K562 (cell line): ENCODE measurements at regions not wholly inside any gene's neighbourhood (a gene's known extent, or its start where the extent isn't known, plus 50 kb on each side); places are given as distances from the start of the nearest gene placed in this dataset.

Source experiments
- ATAC-seq: fragments of 200-7000 bp; cut with Tn5 transposase; 3 replicates; pipeline ENCODE4 v1.9.1; 2020; ENCODE audit warnings: moderate library complexity
- BruUV-seq: library from RNA; stranded (reverse); fragments of 400-500 nt; replicated peaks from 2 replicates; lab custom pipeline; 2021; lab: Mats Ljungman, UMichigan
- CTCF ChIA-PET: fragments of 300-600 bp; formaldehyde crosslinking; extraction: SDS; loops from one replicate; lab custom pipeline; 2021; ENCODE audit warnings: low intra/inter-chr PET ratio; lab: Yijun Ruan, JAX
- POLR2A ChIA-PET: fragments of 300-600, 350-650 bp; sonication (Branson Sonifier 250); formaldehyde crosslinking; extraction: SDS; loops from one replicate; lab custom pipeline; 2021; ENCODE audit warnings: antibody characterized with exemption, inconsistent platforms; lab: Yijun Ruan, JAX
- DNase-seq, 4 experiments: peaks; one replicate each; pipeline versions ENCODE4 v3.0.0 to v3.0.0-alpha.2; 2011 to 2018; ENCODE audit warnings: low spot score in 3 of 4, mixed read lengths in 3 of 4; ENCODE audit errors: extremely low read depth in 1 of 4
- FAIRE-seq: peaks from 2 replicates; lab custom pipeline; 2011; peaks lifted over from hg19 to GRCh38; lab: Jason Lieb, UNC
- H2AFZ ChIP-seq: 2 replicates; pipeline ENCODE4 v1.6.0; 2011; ENCODE audit warnings: low read depth, low read length, control low read depth, inconsistent platforms
- H3K27ac ChIP-seq: fragments of 200-600 bp; 3 replicates; pipeline ENCODE4 v1.8.0; 2011; ENCODE audit warnings: low read depth, mild to moderate bottlenecking, control low read depth, inconsistent platforms, low read length, moderate library complexity, mixed read lengths; ENCODE audit errors: extremely low read depth
- H3K27me3 ChIP-seq, 2 experiments: fragments of 300-600 bp in 1 of 2; 2 replicates in 1 of 2; 3 replicates in 1 of 2; pipeline versions ENCODE4 v1.6.0 to v1.8.0; 2011; ENCODE audit warnings: inconsistent platforms in 2 of 2, low read length in 2 of 2, mild to moderate bottlenecking in 1 of 2, mixed read lengths in 1 of 2, moderate library complexity in 1 of 2; ENCODE audit not compliant: control insufficient read depth in 2 of 2, insufficient read depth in 2 of 2
- H3K36me3 ChIP-seq: fragments of 300-600 bp; 3 replicates; pipeline ENCODE4 v1.8.0; 2011; ENCODE audit warnings: mild to moderate bottlenecking, low read length, inconsistent platforms; ENCODE audit not compliant: control insufficient read depth, insufficient read depth
- H3K4me1 ChIP-seq, 2 experiments: fragments of 200-600 bp in 1 of 2; replicated peaks in 1 of 2; 2 replicates in 1 of 2; 3 replicates in 1 of 2; pipeline versions ENCODE4 v1.5.1 to v1.8.0; 2011; ENCODE audit warnings: inconsistent platforms in 2 of 2, low read length in 2 of 2, mild to moderate bottlenecking in 1 of 2, mixed read lengths in 1 of 2, moderate library complexity in 1 of 2; ENCODE audit not compliant: control insufficient read depth in 2 of 2, insufficient read depth in 2 of 2
- H3K4me2 ChIP-seq: 2 replicates; pipeline ENCODE4 v1.6.1; 2011; ENCODE audit warnings: low read length, control low read depth, inconsistent platforms, mixed read lengths; ENCODE audit not compliant: insufficient read depth
- H3K4me3 ChIP-seq: fragments of 200-600 bp; sonication (generic), shearing (Covaris generic); 2 replicates; pipeline ENCODE4 v1.5.1; 2016; ENCODE audit warnings: control low read depth, inconsistent platforms
- H3K79me2 ChIP-seq: fragments of 200-600 bp; 3 replicates; pipeline ENCODE4 v1.8.0; 2011; ENCODE audit warnings: low read length, inconsistent platforms; ENCODE audit not compliant: control insufficient read depth, insufficient read depth
- H3K9ac ChIP-seq, 2 experiments: 2 replicates each; pipeline versions ENCODE4 v1.6.0 to v1.6.1; 2011; ENCODE audit warnings: low read depth in 2 of 2, low read length in 2 of 2, control low read depth in 1 of 2, inconsistent platforms in 1 of 2, mild to moderate bottlenecking in 1 of 2, mixed read lengths in 1 of 2; ENCODE audit not compliant: insufficient read depth in 1 of 2
- H3K9me1 ChIP-seq: one replicate; pipeline ENCODE4 v1.6.0; 2011; ENCODE audit warnings: inconsistent platforms, mild to moderate bottlenecking, low read length, moderate library complexity; ENCODE audit not compliant: control insufficient read depth, insufficient read depth
- H3K9me3 ChIP-seq: replicated peaks from 2 replicates; pipeline ENCODE4 v1.5.1; 2011; ENCODE audit warnings: low read depth, low read length, inconsistent platforms; ENCODE audit not compliant: control insufficient read depth, insufficient read depth
- H4K20me1 ChIP-seq: replicated peaks from 2 replicates; pipeline ENCODE4 v1.6.1; 2011; ENCODE audit warnings: low read length, inconsistent platforms, mixed read lengths; ENCODE audit not compliant: control insufficient read depth, insufficient read depth
- ESRRA ChIP-seq: fragments of 450-650 bp; IDR thresholded peaks from 2 replicates; pipeline ENCODE4 v1.6.1; 2014; ENCODE audit warnings: low read depth, mild to moderate bottlenecking, moderate library complexity, borderline replicate concordance
- FOSL1 ChIP-seq: fragments of 200-800 bp; sonication (Bioruptor generic); conservative IDR thresholded peaks from 2 replicates; pipeline ENCODE4 v1.6.1; 2016; ENCODE audit warnings: missing genetic modification characterization, missing compliant biosample characterization
- HNRNPK ChIP-seq: fragments of 200-400 bp; formaldehyde crosslinking; IDR thresholded peaks from one replicate; pipeline ENCODE4 v1.6.1; 2018; ENCODE audit warnings: mild to moderate bottlenecking, low read depth, low read length; ENCODE audit not compliant: poor library complexity, severe bottlenecking
- MEIS2 ChIP-seq: fragments of 450-650 bp; IDR thresholded peaks from 2 replicates; pipeline ENCODE4 v1.6.1; 2014; ENCODE audit warnings: mild to moderate bottlenecking; ENCODE audit not compliant: partially characterized antibody
- NUFIP1 ChIP-seq: fragments of 450-650 bp; IDR thresholded peaks from 2 replicates; pipeline ENCODE4 v1.6.1; 2018; ENCODE audit not compliant: partially characterized antibody
- PRMT5 ChIP-seq: sonication (generic); formaldehyde crosslinking; IDR thresholded peaks from 2 replicates; pipeline ENCODE4 v1.5.0; 2020; ENCODE audit warnings: missing genetic modification reagents
- SMAD3 ChIP-seq: fragments of 450-650 bp; formaldehyde crosslinking; conservative IDR thresholded peaks from 2 replicates; pipeline ENCODE4 v1.4.0; 2020; ENCODE audit warnings: mild to moderate bottlenecking
- ZFP36 ChIP-seq: fragments of 150-350 bp; IDR thresholded peaks from 2 replicates; pipeline ENCODE4 v1.6.1; 2018; ENCODE audit warnings: low read length, low read depth; ENCODE audit not compliant: partially characterized antibody
- ZNF134 ChIP-seq: fragments of 250-450 bp; sonication (Bioruptor Pico); conservative IDR thresholded peaks from 2 replicates; pipeline ENCODE4 v1.4.0; 2020
- ZNF184 ChIP-seq: sonication (generic); formaldehyde crosslinking; IDR thresholded peaks from 2 replicates; pipeline ENCODE4 v1.5.0; 2020; ENCODE audit warnings: missing genetic modification reagents
- ZNF224 ChIP-seq: sonication (generic); formaldehyde crosslinking; IDR thresholded peaks from 2 replicates; pipeline ENCODE4 v1.8.0; 2022; ENCODE audit warnings: mild to moderate bottlenecking, missing genetic modification reagents
- ZNF668 ChIP-seq: fragments of 250-450 bp; sonication (Bioruptor Pico); IDR thresholded peaks from 2 replicates; pipeline ENCODE4 v1.8.0; 2022; ENCODE audit warnings: mild to moderate bottlenecking, inconsistent platforms
- WGBS: fragments of 100-300 bp; shearing (Covaris generic); methylation state at CpG from one replicate; pipeline ENCODE4 v1.1.6; 2016; ENCODE audit warnings: low coverage, mixed read lengths; ENCODE audit not compliant: insufficient coverage; ENCODE audit errors: missing lambda C conversion rate; 5-methylcytosine and 5-hydroxymethylcytosine counted together
- in situ Hi-C: fragments of 300-500 bp; cut with MboI; formaldehyde crosslinking; loops from 4 replicates; pipeline ENCODE4 v1.15.0; 2018; ENCODE audit warnings: inconsistent platforms, mixed read lengths
- intact Hi-C: fragments of 100-400 bp; cut with micrococcal nuclease; formaldehyde crosslinking; loops from 2 replicates; pipeline ENCODE4 v1.14.2; 2022
- TF ChIP-seq, protein P1 (sequence below): fragments of 250-450 bp; sonication (Bioruptor Pico); IDR thresholded peaks from 2 replicates; pipeline ENCODE4 v1.8.0; 2022; ENCODE audit warnings: moderate library complexity, mild to moderate bottlenecking, inconsistent platforms
- TF ChIP-seq, protein P2 (sequence below): sonication (generic); IDR thresholded peaks from 2 replicates; pipeline ENCODE4 v1.6.1; 2016
- TF ChIP-seq, protein P3 (sequence below): fragments of 250-450 bp; sonication (Bioruptor Pico); IDR thresholded peaks from 2 replicates; pipeline ENCODE4 v1.4.0; 2020; ENCODE audit warnings: mild to moderate bottlenecking, moderate library complexity

GRCh38 chr14:48325486-48325885 lies 650.1 kb upstream of the MDGA2 start:
- in situ Hi-C loops: no loop called here
- ATAC-seq: no peak
- H3K4me1 ChIP-seq: no peaks in the 10 kb centered on the region
- no TSS peak for BruUV-seq
- no peak overlapping the region for H2AFZ ChIP-seq
- no peaks in the 10 kb centered on the region for H3K27me3 ChIP-seq
- no peaks in the 10 kb centered on the region for H3K9me1 ChIP-seq
- FAIRE-seq: no peak
- no peak overlapping the region for H3K27ac ChIP-seq
- H3K4me3 ChIP-seq: no peak overlapping the region
- CTCF ChIA-PET: no interaction called here
- H3K79me2 ChIP-seq: no peaks in the 10 kb centered on the region
- no peaks in the 10 kb centered on the region for H3K36me3 ChIP-seq
- POLR2A ChIA-PET: no interaction called here
- TF ChIP-seq ZNF134 (no peak), HNRNPK (no peak), ZNF668 (CRISPR knock-in tag) (no peak), SMAD3 (CRISPR knock-in tag) (no peak), ESRRA (no peak), ZNF224 (CRISPR knock-in tag) (no peak), PRMT5 (CRISPR knock-in tag) (no peak), FOSL1 (tag) (no peak), ZNF184 (CRISPR knock-in tag) (no peak), MEIS2 (no peak), ZFP36 (no peak), NUFIP1 (no peak)
- TF ChIP-seq, protein P1, sequence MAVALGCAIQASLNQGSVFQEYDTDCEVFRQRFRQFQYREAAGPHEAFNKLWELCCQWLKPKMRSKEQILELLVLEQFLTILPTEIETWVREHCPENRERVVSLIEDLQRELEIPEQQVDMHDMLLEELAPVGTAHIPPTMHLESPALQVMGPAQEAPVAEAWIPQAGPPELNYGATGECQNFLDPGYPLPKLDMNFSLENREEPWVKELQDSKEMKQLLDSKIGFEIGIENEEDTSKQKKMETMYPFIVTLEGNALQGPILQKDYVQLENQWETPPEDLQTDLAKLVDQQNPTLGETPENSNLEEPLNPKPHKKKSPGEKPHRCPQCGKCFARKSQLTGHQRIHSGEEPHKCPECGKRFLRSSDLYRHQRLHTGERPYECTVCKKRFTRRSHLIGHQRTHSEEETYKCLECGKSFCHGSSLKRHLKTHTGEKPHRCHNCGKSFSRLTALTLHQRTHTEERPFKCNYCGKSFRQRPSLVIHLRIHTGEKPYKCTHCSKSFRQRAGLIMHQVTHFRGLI (CRISPR knock-in tag): no peak
- TF ChIP-seq, protein P2, sequence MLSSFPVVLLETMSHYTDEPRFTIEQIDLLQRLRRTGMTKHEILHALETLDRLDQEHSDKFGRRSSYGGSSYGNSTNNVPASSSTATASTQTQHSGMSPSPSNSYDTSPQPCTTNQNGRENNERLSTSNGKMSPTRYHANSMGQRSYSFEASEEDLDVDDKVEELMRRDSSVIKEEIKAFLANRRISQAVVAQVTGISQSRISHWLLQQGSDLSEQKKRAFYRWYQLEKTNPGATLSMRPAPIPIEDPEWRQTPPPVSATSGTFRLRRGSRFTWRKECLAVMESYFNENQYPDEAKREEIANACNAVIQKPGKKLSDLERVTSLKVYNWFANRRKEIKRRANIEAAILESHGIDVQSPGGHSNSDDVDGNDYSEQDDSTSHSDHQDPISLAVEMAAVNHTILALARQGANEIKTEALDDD: no peak
- TF ChIP-seq, protein P3, sequence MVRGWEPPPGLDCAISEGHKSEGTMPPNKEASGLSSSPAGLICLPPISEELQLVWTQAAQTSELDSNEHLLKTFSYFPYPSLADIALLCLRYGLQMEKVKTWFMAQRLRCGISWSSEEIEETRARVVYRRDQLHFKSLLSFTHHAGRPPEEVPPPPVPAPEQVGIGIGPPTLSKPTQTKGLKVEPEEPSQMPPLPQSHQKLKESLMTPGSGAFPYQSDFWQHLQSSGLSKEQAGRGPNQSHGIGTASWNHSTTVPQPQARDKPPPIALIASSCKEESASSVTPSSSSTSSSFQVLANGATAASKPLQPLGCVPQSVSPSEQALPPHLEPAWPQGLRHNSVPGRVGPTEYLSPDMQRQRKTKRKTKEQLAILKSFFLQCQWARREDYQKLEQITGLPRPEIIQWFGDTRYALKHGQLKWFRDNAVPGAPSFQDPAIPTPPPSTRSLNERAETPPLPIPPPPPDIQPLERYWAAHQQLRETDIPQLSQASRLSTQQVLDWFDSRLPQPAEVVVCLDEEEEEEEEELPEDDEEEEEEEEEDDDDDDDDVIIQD: no peak
- H3K4me2 ChIP-seq: no peak overlapping the region
- H3K9me3 ChIP-seq: no peaks in the 10 kb centered on the region
- intact Hi-C loops: no loop called here
- DNase-seq: no peak
- WGBS: 0% methylated on average over 1 of the region's 1 CpG
- H3K9ac ChIP-seq: no peak overlapping the region
- H4K20me1 ChIP-seq: no peaks in the 10 kb centered on the region
